Mammary epithelial cell (primary cell): ENCODE measurements at regions not wholly inside any gene's neighbourhood (a gene's known extent, or its start where the extent isn't known, plus 50 kb on each side); places are given as distances from the start of the nearest gene placed in this dataset.

Source experiments
- EZH2 ChIP-seq: IDR thresholded peaks from 2 replicates; pipeline ENCODE4 v1.6.1; 2012; ENCODE audit warnings: low read length, inconsistent platforms, borderline replicate concordance
- TF ChIP-seq, protein P1 (sequence below), 2 donors: IDR thresholded peaks in 1 of 2; conservative IDR thresholded peaks in 1 of 2; 2 replicates each; pipeline ENCODE4 v1.5.1; 2011 to 2012; ENCODE audit warnings: inconsistent platforms in 2 of 2, low read length in 2 of 2, mild to moderate bottlenecking in 2 of 2, control low read depth in 1 of 2, low read depth in 1 of 2; ENCODE audit not compliant: insufficient read depth in 1 of 2; ENCODE audit errors: extremely low read depth in 1 of 2

DNA sequence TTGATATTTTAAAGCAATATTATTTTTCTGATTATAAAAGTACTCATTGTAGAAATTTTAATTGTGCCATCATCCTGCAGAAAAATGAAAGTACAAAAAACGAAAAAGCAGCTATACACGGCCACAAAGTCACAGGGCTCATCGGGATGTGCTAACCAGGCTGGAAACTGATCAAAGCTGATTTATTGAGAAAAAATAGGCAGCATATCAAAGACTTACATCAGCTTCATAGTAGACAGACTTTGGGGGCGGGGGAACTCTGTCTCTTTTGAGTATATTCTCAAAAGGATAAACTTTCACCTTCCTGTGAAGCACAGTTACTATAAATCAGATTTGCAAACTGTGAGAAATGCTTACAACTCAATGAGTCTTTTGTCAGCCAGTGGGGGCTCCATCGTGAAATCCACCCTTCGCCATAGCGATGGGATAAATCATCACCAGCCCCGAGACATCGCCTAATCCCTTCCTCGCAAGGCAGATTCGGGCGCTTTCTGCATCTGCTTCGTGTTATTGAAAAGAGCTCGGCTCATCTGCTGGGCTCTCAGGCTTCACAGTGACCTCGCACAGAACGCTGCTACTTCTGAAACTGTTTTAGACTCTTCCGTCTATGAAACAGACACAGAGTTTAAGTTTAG is 69.2 kb upstream of the ERG start:
- TF ChIP-seq, protein P1, sequence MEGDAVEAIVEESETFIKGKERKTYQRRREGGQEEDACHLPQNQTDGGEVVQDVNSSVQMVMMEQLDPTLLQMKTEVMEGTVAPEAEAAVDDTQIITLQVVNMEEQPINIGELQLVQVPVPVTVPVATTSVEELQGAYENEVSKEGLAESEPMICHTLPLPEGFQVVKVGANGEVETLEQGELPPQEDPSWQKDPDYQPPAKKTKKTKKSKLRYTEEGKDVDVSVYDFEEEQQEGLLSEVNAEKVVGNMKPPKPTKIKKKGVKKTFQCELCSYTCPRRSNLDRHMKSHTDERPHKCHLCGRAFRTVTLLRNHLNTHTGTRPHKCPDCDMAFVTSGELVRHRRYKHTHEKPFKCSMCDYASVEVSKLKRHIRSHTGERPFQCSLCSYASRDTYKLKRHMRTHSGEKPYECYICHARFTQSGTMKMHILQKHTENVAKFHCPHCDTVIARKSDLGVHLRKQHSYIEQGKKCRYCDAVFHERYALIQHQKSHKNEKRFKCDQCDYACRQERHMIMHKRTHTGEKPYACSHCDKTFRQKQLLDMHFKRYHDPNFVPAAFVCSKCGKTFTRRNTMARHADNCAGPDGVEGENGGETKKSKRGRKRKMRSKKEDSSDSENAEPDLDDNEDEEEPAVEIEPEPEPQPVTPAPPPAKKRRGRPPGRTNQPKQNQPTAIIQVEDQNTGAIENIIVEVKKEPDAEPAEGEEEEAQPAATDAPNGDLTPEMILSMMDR (conservative IDR thresholded peaks at IDR 0.05 in 1 of 2, IDR thresholded peaks at IDR 0.05 in 1 of 2; ENCODE audit: extremely low read depth in 1 of 2, insufficient read depth in 1 of 2, low read depth in 1 of 2, low read length in 2 of 2) = no peak
- TF ChIP-seq EZH2 = no peak
